ENCODE measurements at regions not wholly inside any gene's neighbourhood (a gene's known extent, or its start where the extent isn't known, plus 50 kb on each side); places are given as distances from the start of the nearest gene placed in this dataset.

- no peak for DNase-seq (ENCODE audit: low read depth, low spot score)
These were observed 50.6 kb upstream of the IFNGR1 start for GRCh38 chr6:137269803-137270202.

- DNase-seq (ENCODE audit: low read depth, low spot score), result no peak
These were observed 50.2 kb upstream of the IFNGR1 start for GRCh38 chr6:137269347-137269746.

Measured in iPS DF 19.7 (cell line).